Small intestine (tissue), 7 donors: ENCODE measurements at regions not wholly inside any gene's neighbourhood (a gene's known extent, or its start where the extent isn't known, plus 50 kb on each side); places are given as distances from the start of the nearest gene placed in this dataset.
A peak's percentile ranks its signal among the peaks of the same experiment; 100 is the strongest.

Experiments used
- DNase-seq, 2 donors: peaks; one replicate each; pipeline versions ENCODE4 v3.0.0 to v3.0.0-alpha.2; 2013
- FAIRE-seq: peaks from 2 replicates; lab custom pipeline; 2012; peaks lifted over from hg19 to GRCh38; lab: Jason Lieb, UNC
- H3K27ac ChIP-seq, 3 donors: one replicate each; pipeline ENCODE4 v1.5.1; 2013; ENCODE audit warnings: low read length in 2 of 3, mild to moderate bottlenecking in 2 of 3, control low read depth in 1 of 3, inconsistent platforms in 1 of 3, low read depth in 1 of 3, moderate library complexity in 1 of 3
- H3K27me3 ChIP-seq, 3 donors: one replicate each; pipeline ENCODE4 v1.6.1; 2013; ENCODE audit warnings: low read length in 3 of 3, inconsistent platforms in 1 of 3; ENCODE audit not compliant: control insufficient read depth in 3 of 3, insufficient read depth in 3 of 3
- H3K36me3 ChIP-seq, 3 donors: one replicate each; pipeline ENCODE4 v1.6.1; 2013; ENCODE audit warnings: low read length in 3 of 3, inconsistent platforms in 1 of 3, low read depth in 1 of 3, mild to moderate bottlenecking in 1 of 3, moderate library complexity in 1 of 3; ENCODE audit not compliant: control insufficient read depth in 3 of 3, insufficient read depth in 2 of 3
- H3K4me1 ChIP-seq, 3 donors: one replicate each; pipeline ENCODE4 v1.6.1; 2013; ENCODE audit warnings: low read length in 2 of 3, inconsistent platforms in 1 of 3, low read depth in 1 of 3, mild to moderate bottlenecking in 1 of 3, moderate library complexity in 1 of 3; ENCODE audit not compliant: control insufficient read depth in 3 of 3, insufficient read depth in 2 of 3
- H3K4me3 ChIP-seq, 3 donors: one replicate each; pipeline ENCODE4 v1.5.1; 2013; ENCODE audit warnings: low read length in 3 of 3, control low read depth in 1 of 3, inconsistent platforms in 1 of 3, low read depth in 1 of 3, mild to moderate bottlenecking in 1 of 3, moderate library complexity in 1 of 3
- H3K9me3 ChIP-seq, 2 donors: one replicate each; pipeline ENCODE4 v1.6.1; 2013; ENCODE audit warnings: low read depth in 1 of 2, low read length in 1 of 2; ENCODE audit not compliant: control insufficient read depth in 2 of 2, insufficient read depth in 1 of 2
- WGBS, 3 donors: extraction: QIAGEN DNeasy Blood & Tissue Kit; methylation state at CpG; one replicate each; pipeline ENCODE4 v1.1.7; 2013; 5-methylcytosine and 5-hydroxymethylcytosine counted together
- donor health status: healthy with polysubstance abuse.
- donor health status: control.
- donor health status: control.
- donor health status: Bipolar disorder and iron deficiency.
- donor health status: healthy.

GRCh38 chr15:81443040-81443820 lies 69.2 kb upstream of the TMC3 start:
- FAIRE-seq: no peak
- no peak overlapping the region for H3K4me3 ChIP-seq
- no peaks in the 10 kb centered on the region for H3K36me3 ChIP-seq
- no peaks in the 10 kb centered on the region for H3K27me3 ChIP-seq
- no peaks in the 10 kb centered on the region for H3K9me3 ChIP-seq
- H3K4me1 ChIP-seq: no peaks in the 10 kb centered on the region
- WGBS, 3 donors: 65 to 75% (median 74%) methylated on average over 5 of the region's 5 CpGs
- DNase-seq: no peak
- no peak overlapping the region for H3K27ac ChIP-seq

GRCh38 chr15:81442454-81442853 lies 68.4 kb upstream of the TMC3 start:
- DNase-seq (no peak), FAIRE-seq (no peak)
- Histone ChIP-seq H3K4me3 (no peak overlapping the region), H3K9me3 (no peaks in the 10 kb centered on the region), H3K27me3 (no peaks in the 10 kb centered on the region), H3K4me1 (no peaks in the 10 kb centered on the region), H3K36me3 (no peaks in the 10 kb centered on the region), H3K27ac (no peak overlapping the region)
- 76 to 81% (median 79%) methylated on average over 1 of the region's 1 CpG for WGBS, 3 donors

DNA sequence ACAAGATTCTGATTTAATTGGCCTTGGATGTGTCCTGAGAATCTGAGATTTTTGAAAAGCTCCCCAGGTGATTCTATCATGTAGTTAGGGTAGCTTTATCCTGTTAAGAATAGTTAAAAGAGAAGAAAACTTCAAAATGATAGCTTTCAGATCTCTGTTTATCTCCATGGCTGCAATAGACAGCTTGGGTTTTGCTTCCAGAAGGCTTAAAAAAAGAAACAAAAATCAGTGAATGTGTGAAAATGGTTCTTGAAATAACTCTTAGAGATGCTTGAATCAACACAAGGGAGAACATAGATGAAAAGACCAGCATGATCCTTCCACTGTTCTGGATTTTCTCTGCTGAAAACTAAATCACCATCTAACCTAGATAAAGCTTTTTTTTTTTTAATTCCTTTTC lies 60.8 kb upstream of the TMC3 start:
- no peaks in the 10 kb centered on the region for H3K36me3 ChIP-seq
- DNase-seq (no peak), FAIRE-seq (no peak)
- H3K27ac ChIP-seq: no peak overlapping the region
- no peaks in the 10 kb centered on the region for H3K9me3 ChIP-seq
- no peak overlapping the region for H3K4me3 ChIP-seq
- H3K27me3 ChIP-seq: no peaks in the 10 kb centered on the region
- H3K4me1 ChIP-seq: no peaks in the 10 kb centered on the region

- no peaks in the 10 kb centered on the region for H3K36me3 ChIP-seq
- H3K4me3 ChIP-seq: no peak overlapping the region
- FAIRE-seq (no peak), DNase-seq (no peak)
- WGBS, 3 donors: 47 to 64% (median 52%) methylated on average over 3 of the region's 3 CpGs
- no peaks in the 10 kb centered on the region for H3K9me3 ChIP-seq
- no peaks in the 10 kb centered on the region for H3K27me3 ChIP-seq
- H3K4me1 ChIP-seq: no peaks in the 10 kb centered on the region
- H3K27ac ChIP-seq: no peak overlapping the region
Measured at GRCh38 chr15:81433462-81433861, 59.4 kb upstream of the TMC3 start.

DNA sequence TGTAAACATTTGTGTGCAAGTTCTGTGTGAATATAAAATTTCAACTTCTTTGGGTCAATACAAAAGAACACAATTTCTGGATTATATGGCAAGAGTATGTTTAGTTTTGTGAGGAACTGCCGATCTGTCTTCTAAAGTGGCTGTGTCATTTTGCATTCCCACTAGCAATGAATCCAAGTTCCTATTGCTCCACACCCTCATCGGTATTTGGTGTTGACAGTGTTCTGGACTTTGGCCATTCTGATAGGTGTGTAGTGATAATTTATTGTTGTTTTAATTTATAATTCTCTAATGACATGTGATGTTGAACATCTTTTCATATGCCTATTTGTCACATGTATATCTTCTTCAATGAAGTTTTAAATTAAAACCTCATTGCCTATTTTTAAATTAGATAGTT lies 58.2 kb upstream of the TMC3 start:
- FAIRE-seq: no peak
- WGBS, 3 donors: 12 to 52% (median 36%) methylated on average over 2 of the region's 2 CpGs
- no peak overlapping the region for H3K27ac ChIP-seq
- no peak overlapping the region for H3K4me3 ChIP-seq
- H3K27me3 ChIP-seq: no peaks in the 10 kb centered on the region
- no peaks in the 10 kb centered on the region for H3K36me3 ChIP-seq
- no peaks in the 10 kb centered on the region for H3K4me1 ChIP-seq
- peak in 1 of 2 donors; percentile 51 for DNase-seq
- H3K9me3 ChIP-seq: no peaks in the 10 kb centered on the region

- DNase-seq (no peak), FAIRE-seq (no peak)
- Histone ChIP-seq H3K4me3 (no peak overlapping the region), H3K4me1 (no peaks in the 10 kb centered on the region), H3K36me3 (no peaks in the 10 kb centered on the region), H3K27ac (no peak overlapping the region), H3K27me3 (no peaks in the 10 kb centered on the region), H3K9me3 (no peaks in the 10 kb centered on the region)
- 65 to 77% (median 71%) methylated on average over 6 of the region's 6 CpGs for WGBS, 3 donors
Measured at GRCh38 chr15:81427176-81427575, 53.2 kb upstream of the TMC3 start.

GRCh38 chr15:81425905-81426304 lies 51.9 kb upstream of the TMC3 start:
- Histone ChIP-seq H3K4me1 (no peaks in the 10 kb centered on the region), H3K9me3 (no peaks in the 10 kb centered on the region), H3K27me3 (no peaks in the 10 kb centered on the region), H3K27ac (no peak overlapping the region), H3K36me3 (no peaks in the 10 kb centered on the region), H3K4me3 (no peak overlapping the region)
- FAIRE-seq (no peak), DNase-seq (no peak)
- WGBS, 3 donors: 81 to 84% (median 82%) methylated on average over 1 of the region's 1 CpG
